Endodermal cell (in vitro differentiated cells): ENCODE measurements at regions not wholly inside any gene's neighbourhood (a gene's known extent, or its start where the extent isn't known, plus 50 kb on each side); places are given as distances from the start of the nearest gene placed in this dataset.

Experiments
- DNase-seq: peaks from one replicate; pipeline ENCODE4 v3.0.0-alpha.2; 2017
- H3K27ac ChIP-seq: 2 replicates; pipeline ENCODE4 v1.5.1; 2013; ENCODE audit warnings: mild to moderate bottlenecking, low read depth, low read length, moderate library complexity
- H3K27me3 ChIP-seq: 2 replicates; pipeline ENCODE4 v1.6.1; 2013; ENCODE audit warnings: mild to moderate bottlenecking, low read length, moderate library complexity; ENCODE audit not compliant: insufficient read depth, control insufficient read depth, poor library complexity, severe bottlenecking
- H3K36me3 ChIP-seq: 2 replicates; pipeline ENCODE4 v1.7.0; 2013; ENCODE audit warnings: mild to moderate bottlenecking, low read length, moderate library complexity; ENCODE audit not compliant: control insufficient read depth, insufficient read depth
- H3K4me1 ChIP-seq: one replicate; pipeline ENCODE4 v1.7.0; 2013; ENCODE audit warnings: low read length; ENCODE audit not compliant: control insufficient read depth, insufficient read depth
- H3K4me3 ChIP-seq: 2 replicates; pipeline ENCODE4 v1.5.1; 2013; ENCODE audit warnings: mild to moderate bottlenecking, low read length, moderate library complexity
- H3K9ac ChIP-seq: 2 replicates; pipeline ENCODE4 v1.6.1; 2013; ENCODE audit warnings: mild to moderate bottlenecking, low read length, moderate library complexity; ENCODE audit not compliant: poor library complexity, severe bottlenecking; ENCODE audit errors: extremely low read depth
- H3K9me3 ChIP-seq: 2 replicates; pipeline ENCODE4 v1.6.1; 2013; ENCODE audit warnings: mild to moderate bottlenecking, low read length, moderate library complexity; ENCODE audit not compliant: control insufficient read depth
- H3K27ac Mint-ChIP-seq: 2 replicates; pipeline ENCODE4 v1.8.0; 2020; ENCODE audit warnings: mixed read lengths
- H3K27me3 Mint-ChIP-seq: 2 replicates; pipeline ENCODE4 v1.8.0; 2021; ENCODE audit warnings: mild to moderate bottlenecking, mixed read lengths; ENCODE audit not compliant: insufficient read depth
- H3K36me3 Mint-ChIP-seq: 2 replicates; pipeline ENCODE4 v1.8.0; 2020; ENCODE audit warnings: low read depth, mixed read lengths
- H3K4me1 Mint-ChIP-seq: 2 replicates; pipeline ENCODE4 v1.8.0; 2020; ENCODE audit warnings: mixed read lengths
- H3K4me3 Mint-ChIP-seq: 2 replicates; pipeline ENCODE4 v1.8.0; 2020; ENCODE audit warnings: mild to moderate bottlenecking, moderate library complexity, mixed read lengths
- H3K9me3 Mint-ChIP-seq: 2 replicates; pipeline ENCODE4 v1.8.0; 2020; ENCODE audit warnings: mild to moderate bottlenecking, mixed read lengths
- WGBS, 2 experiments: methylation state at CpG; one replicate each; pipeline versions ENCODE4 v1.1.5 to v1.1.7; 2013; ENCODE audit warnings: missing lambda C conversion rate in 2 of 2, mixed read lengths in 1 of 2; ENCODE audit not compliant: insufficient coverage in 1 of 2, insufficient read length in 1 of 2; 5-methylcytosine and 5-hydroxymethylcytosine counted together
- TF ChIP-seq, protein P1 (sequence below): fragments of 200-600 bp; sonication (generic); conservative IDR thresholded peaks from 2 replicates; pipeline ENCODE4 v1.5.0; 2021; ENCODE audit warnings: antibody characterized with exemption, mild to moderate bottlenecking

DNA sequence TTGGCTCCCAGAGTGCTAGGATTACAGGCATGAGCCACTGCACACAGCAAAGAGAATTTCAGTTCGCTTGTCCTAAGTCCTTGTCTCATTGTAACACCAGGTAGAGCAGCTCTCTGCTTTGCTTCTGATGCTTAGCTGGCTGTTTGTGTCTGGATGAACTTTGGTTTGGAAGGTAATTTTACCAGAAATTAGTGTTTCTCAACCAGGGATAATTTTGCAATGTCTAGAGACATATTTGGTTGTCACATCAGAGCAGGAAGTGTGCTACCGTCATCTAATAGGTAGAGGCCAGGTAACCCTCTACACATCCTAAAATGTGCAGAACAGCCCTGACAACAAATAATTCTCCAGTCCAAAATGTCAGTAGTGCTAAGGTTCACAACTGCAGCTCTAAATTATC is 108.8 kb downstream of the SNX18 start:
- no peak for DNase-seq
- H3K4me1 ChIP-seq, result no peaks in the 10 kb centered on the region
- H3K36me3 ChIP-seq, result no peaks in the 10 kb centered on the region
- H3K27ac ChIP-seq, result no peak overlapping the region
- no peaks in the 10 kb centered on the region for H3K27me3 ChIP-seq
- H3K4me3 ChIP-seq, result no peak overlapping the region
- WGBS, 2 experiments, result 88 to 89% methylated on average over 2 of the region's 2 CpGs
- Mint-ChIP-seq H3K4me1 (peaks cover 11% of the 10 kb centered on the region), H3K36me3 (no peaks in the 10 kb centered on the region), H3K4me3 (no peak overlapping the region), H3K27me3 (peaks cover 3% of the 10 kb centered on the region), H3K9me3 (peaks cover 3% of the 10 kb centered on the region), H3K27ac (no peak overlapping the region)
- TF ChIP-seq, protein P1, sequence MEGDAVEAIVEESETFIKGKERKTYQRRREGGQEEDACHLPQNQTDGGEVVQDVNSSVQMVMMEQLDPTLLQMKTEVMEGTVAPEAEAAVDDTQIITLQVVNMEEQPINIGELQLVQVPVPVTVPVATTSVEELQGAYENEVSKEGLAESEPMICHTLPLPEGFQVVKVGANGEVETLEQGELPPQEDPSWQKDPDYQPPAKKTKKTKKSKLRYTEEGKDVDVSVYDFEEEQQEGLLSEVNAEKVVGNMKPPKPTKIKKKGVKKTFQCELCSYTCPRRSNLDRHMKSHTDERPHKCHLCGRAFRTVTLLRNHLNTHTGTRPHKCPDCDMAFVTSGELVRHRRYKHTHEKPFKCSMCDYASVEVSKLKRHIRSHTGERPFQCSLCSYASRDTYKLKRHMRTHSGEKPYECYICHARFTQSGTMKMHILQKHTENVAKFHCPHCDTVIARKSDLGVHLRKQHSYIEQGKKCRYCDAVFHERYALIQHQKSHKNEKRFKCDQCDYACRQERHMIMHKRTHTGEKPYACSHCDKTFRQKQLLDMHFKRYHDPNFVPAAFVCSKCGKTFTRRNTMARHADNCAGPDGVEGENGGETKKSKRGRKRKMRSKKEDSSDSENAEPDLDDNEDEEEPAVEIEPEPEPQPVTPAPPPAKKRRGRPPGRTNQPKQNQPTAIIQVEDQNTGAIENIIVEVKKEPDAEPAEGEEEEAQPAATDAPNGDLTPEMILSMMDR, result no peak
- H3K9me3 ChIP-seq, result peaks cover 9% of the 10 kb centered on the region
- H3K9ac ChIP-seq, result no peak overlapping the region

DNA sequence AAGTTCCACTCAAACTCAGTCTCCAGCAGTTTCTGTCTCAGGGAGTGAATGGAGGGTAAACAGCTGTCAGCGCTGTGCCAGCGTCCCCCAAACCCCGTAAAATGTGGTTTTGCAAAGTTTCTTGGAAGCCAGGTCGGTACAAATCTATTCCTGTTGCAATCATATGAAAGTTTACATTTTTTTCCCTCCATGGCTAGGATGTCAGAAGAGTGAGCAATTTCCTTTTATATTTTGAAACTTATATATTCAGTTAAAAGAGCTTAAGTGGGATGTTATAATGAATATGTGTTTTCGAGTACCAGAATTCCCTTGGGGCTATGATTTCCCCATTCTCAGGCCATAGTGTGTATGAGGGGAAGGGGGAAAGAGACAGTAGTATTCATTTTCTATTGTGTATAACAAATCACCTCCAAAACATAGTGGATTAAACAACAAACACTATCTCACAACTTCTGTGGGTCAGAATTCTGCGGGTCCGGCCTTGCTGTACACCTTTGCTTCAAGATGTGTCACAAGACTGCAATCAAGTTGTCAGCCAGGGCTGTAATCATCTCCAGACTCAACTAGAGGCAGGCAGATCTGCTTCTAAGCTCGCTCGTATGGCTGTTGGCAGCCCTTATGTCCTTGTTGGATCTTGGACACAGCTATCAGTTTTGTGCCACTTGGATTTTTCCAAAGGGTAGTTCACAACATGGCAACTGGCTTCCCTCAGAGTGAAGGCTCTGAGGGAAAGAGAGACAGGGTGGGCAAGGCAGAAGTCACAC is 107.4 kb downstream of the SNX18 start:
- no peaks in the 10 kb centered on the region for H3K36me3 Mint-ChIP-seq
- TF ChIP-seq, protein P1, result no peak
- peaks cover 6% of the 10 kb centered on the region for H3K9me3 ChIP-seq
- H3K4me1 Mint-ChIP-seq, result peaks cover 11% of the 10 kb centered on the region
- no peak overlapping the region for H3K4me3 ChIP-seq
- H3K9me3 Mint-ChIP-seq, result peaks cover under 1% of the 10 kb centered on the region
- H3K27ac ChIP-seq, result no peak overlapping the region
- H3K27me3 ChIP-seq, result no peaks in the 10 kb centered on the region
- no peak overlapping the region for H3K4me3 Mint-ChIP-seq
- H3K27me3 Mint-ChIP-seq, result peaks cover 3% of the 10 kb centered on the region
- H3K36me3 ChIP-seq, result no peaks in the 10 kb centered on the region
- DNase-seq, result no peak
- no peak overlapping the region for H3K9ac ChIP-seq
- H3K4me1 ChIP-seq, result no peaks in the 10 kb centered on the region
- no peak overlapping the region for H3K27ac Mint-ChIP-seq
- 92 to 93% methylated on average over 6 to 9 of the region's 9 CpGs for WGBS, 2 experiments

DNA sequence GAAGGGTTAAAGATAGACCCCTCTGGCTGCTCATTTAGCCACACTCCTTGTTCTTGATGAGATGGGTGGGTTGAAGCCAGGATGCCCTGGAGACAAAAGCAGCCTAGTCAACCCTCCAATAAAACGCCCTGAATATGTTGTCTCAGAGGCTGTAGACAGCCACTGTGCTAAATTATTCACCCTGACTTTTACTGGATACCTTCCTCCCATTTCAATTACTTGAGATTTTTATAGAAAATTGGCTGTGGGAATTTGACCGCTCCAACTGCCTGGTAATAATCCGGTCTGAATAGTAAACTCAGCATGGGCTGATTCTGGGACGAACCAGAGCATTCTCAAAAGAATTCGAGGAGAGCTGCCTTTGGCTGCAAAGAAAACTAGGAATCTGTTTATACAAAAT is 104.2 kb downstream of the SNX18 start:
- no peak overlapping the region for H3K27ac ChIP-seq

More for the DNA sequence above, 104.2 kb downstream of the SNX18 start:
- WGBS, 2 experiments, result 85 to 90% methylated on average over 4 to 5 of the region's 5 CpGs
- H3K4me1 ChIP-seq, result no peaks in the 10 kb centered on the region
- no peak overlapping the region for H3K9ac ChIP-seq
- H3K36me3 Mint-ChIP-seq, result no peaks in the 10 kb centered on the region
- TF ChIP-seq, protein P1, result no peak
- DNase-seq, result no peak
- no peaks in the 10 kb centered on the region for H3K27me3 ChIP-seq
- H3K36me3 ChIP-seq, result no peaks in the 10 kb centered on the region
- no peak overlapping the region for H3K27ac Mint-ChIP-seq
- no peak overlapping the region for H3K4me3 ChIP-seq
- H3K4me1 Mint-ChIP-seq, result peaks cover 4% of the 10 kb centered on the region
- no peaks in the 10 kb centered on the region for H3K27me3 Mint-ChIP-seq
- no peaks in the 10 kb centered on the region for H3K9me3 Mint-ChIP-seq
- no peak overlapping the region for H3K4me3 Mint-ChIP-seq
- no peaks in the 10 kb centered on the region for H3K9me3 ChIP-seq
